ENCODE measurements at regions not wholly inside any gene's neighbourhood (a gene's known extent, or its start where the extent isn't known, plus 50 kb on each side); places are given as distances from the start of the nearest gene placed in this dataset.
A peak's percentile ranks its signal among the peaks of the same experiment; 100 is the strongest.

DNA sequence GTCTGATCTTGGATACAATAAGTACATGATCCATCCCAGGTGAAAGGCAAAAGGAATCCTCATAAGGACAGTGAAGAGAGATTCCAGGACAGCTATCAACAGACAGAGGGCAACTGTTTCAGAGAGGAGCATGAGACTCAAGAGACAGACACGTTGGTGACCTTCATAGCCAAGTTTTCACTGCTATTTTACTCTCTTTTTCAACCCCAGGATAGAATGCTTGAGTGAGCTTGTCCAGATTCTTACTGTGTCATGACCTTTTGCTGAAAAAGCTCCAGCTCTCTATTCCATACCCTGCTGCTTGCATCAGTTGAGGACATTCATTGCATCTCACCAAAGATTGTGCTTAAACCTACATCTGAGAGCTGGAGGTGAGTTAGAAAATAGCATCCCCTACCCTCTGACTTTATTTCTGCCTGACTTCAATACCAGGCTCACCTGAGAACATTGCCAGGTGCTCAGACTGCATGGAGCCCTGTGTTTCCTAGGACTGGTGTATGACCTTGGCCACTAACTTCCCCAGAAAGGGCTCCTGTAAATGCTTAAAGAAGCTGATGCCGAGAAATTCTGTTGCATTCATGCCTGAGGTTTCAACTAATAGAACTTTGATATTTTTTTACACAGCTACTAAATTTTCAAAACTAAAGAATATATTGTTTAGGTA lies 70.4 kb upstream of the TMEM17 start:
- Mint-ChIP-seq H3K27me3 (ENCODE audit: low read depth) (peaks cover 29% of the 10 kb centered on the region), H3K36me3 (ENCODE audit: low read depth) (no peaks in the 10 kb centered on the region), H3K27ac (peak overlapping the region in 1 of 3 experiments; percentile 3), H3K4me3 (no peak overlapping the region), H3K9me3 (peaks cover 7% of the 10 kb centered on the region), H3K4me1 (peaks cover 22% of the 10 kb centered on the region)
- TF ChIP-seq, protein P1, sequence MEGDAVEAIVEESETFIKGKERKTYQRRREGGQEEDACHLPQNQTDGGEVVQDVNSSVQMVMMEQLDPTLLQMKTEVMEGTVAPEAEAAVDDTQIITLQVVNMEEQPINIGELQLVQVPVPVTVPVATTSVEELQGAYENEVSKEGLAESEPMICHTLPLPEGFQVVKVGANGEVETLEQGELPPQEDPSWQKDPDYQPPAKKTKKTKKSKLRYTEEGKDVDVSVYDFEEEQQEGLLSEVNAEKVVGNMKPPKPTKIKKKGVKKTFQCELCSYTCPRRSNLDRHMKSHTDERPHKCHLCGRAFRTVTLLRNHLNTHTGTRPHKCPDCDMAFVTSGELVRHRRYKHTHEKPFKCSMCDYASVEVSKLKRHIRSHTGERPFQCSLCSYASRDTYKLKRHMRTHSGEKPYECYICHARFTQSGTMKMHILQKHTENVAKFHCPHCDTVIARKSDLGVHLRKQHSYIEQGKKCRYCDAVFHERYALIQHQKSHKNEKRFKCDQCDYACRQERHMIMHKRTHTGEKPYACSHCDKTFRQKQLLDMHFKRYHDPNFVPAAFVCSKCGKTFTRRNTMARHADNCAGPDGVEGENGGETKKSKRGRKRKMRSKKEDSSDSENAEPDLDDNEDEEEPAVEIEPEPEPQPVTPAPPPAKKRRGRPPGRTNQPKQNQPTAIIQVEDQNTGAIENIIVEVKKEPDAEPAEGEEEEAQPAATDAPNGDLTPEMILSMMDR (IDR thresholded peaks at IDR 0.05; ENCODE audit: unreplicated experiment in 3 of 3), result no peak

DNA sequence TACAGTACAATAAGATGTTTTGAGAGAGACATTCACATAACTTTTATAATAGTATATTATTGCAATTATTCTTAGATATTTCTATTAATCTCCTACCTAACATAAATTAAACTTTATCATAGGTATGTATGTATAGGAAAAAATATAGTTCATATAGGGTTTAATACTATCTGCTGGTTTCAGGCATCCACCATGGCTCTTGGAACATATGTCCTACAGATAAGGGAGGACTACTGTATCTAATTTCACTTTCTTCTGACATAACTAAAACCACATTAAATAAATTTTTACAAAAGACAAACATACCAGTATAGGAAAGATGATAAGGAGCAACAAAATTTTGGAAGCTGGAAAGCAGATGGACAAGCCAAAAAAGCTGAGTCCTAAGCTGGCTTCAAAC lies 67.9 kb upstream of the TMEM17 start:
- Mint-ChIP-seq H3K36me3 (ENCODE audit: low read depth) (no peaks in the 10 kb centered on the region), H3K9me3 (peaks cover 2% of the 10 kb centered on the region), H3K27me3 (ENCODE audit: low read depth) (peaks cover 49% of the 10 kb centered on the region), H3K4me3 (no peak overlapping the region), H3K27ac (peak overlapping the region in 1 of 3 experiments; percentile 3), H3K4me1 (peaks cover 36% of the 10 kb centered on the region)
- TF ChIP-seq, protein P1 (IDR thresholded peaks at IDR 0.05; ENCODE audit: unreplicated experiment in 3 of 3), result no peak

DNA sequence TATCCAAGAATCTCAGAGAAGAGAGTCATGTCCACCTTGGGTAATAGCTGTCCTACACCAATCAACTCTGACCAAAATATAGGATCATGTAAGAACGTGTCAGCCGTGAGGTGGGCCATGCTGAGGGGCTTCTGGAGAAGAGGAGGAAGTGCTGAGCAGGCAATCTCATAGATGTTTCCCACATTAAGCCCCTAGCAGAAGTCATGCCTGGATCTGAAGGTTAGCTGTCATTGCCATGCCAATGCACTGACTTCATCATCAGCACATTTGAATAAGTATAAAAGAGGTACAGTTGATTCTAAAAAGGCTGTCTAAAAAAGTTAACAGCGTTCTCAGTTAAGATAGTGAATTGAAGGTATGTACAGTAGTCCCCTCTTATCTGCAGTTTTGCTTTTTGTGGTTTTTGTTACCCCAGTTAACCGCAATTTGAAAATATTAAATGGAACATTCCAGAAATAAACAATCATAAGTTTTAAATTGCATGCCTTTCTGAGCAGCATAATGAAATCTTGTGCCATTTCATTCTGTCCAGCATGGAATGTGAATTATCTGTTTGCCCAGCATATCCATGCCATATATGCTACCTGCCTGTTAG lies 67.2 kb upstream of the TMEM17 start:
- Mint-ChIP-seq H3K36me3 (ENCODE audit: low read depth) (no peaks in the 10 kb centered on the region), H3K27me3 (ENCODE audit: low read depth) (peaks cover 49% of the 10 kb centered on the region), H3K4me3 (no peak overlapping the region), H3K27ac (peak overlapping the region in 1 of 3 experiments; percentile 3), H3K9me3 (no peaks in the 10 kb centered on the region), H3K4me1 (peaks cover 32% of the 10 kb centered on the region)
- TF ChIP-seq, protein P1 (IDR thresholded peaks at IDR 0.05; ENCODE audit: unreplicated experiment in 3 of 3), result no peak

DNA sequence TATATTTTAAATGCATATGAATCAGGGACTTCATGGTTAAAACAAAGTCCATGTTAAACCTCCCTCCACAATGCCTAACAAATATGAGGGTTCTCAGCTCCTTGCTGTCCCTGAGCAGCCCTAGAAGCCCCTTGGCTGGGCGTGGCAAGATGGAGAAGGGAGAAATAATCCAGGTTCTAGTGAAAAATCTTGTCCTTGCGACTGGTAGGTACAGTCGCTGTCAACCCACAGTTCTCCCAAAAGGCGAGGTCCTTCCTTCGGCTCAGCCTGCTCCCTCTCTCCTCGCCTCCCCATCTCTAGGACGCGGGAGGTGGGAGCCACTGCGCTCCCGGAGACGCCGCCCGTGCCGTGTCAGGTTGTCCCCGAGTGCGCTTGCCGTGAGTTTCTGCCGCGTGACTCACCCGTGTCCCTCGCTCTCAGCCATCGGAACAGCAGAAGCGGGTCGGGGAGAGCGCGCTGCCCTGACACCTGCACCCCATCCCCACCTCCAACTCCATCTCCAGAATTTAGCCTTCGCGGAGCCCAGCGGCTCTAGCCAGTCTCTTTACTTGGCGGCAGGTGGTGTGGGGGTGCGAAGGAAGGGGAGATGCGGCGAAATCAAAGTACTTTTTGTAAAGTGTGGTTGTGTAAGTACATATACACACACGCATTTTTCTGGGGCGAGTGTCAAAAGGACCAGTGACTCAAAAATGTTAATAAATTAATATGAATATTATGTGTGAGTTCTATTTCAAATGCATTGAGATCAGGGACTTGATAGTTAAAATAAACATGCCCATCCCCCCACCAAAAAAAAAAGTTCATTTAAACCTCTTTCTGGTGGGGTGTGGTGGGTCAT lies 65.1 kb upstream of the TMEM17 start:
- TF ChIP-seq, protein P1 (IDR thresholded peaks at IDR 0.05; ENCODE audit: unreplicated experiment in 3 of 3), result no peak
- no peaks in the 10 kb centered on the region for H3K9me3 Mint-ChIP-seq
- H3K4me1 Mint-ChIP-seq, result peaks cover 41% of the 10 kb centered on the region
- no peaks in the 10 kb centered on the region for H3K36me3 Mint-ChIP-seq (ENCODE audit: low read depth)
- peak overlapping the region; percentile 65 to 78 (median 74) for H3K4me3 Mint-ChIP-seq
- peak overlapping the region in 2 of 3 experiments; percentile 39 to 67 for H3K27ac Mint-ChIP-seq
- H3K27me3 Mint-ChIP-seq (ENCODE audit: low read depth), result peaks cover 52% of the 10 kb centered on the region

DNA sequence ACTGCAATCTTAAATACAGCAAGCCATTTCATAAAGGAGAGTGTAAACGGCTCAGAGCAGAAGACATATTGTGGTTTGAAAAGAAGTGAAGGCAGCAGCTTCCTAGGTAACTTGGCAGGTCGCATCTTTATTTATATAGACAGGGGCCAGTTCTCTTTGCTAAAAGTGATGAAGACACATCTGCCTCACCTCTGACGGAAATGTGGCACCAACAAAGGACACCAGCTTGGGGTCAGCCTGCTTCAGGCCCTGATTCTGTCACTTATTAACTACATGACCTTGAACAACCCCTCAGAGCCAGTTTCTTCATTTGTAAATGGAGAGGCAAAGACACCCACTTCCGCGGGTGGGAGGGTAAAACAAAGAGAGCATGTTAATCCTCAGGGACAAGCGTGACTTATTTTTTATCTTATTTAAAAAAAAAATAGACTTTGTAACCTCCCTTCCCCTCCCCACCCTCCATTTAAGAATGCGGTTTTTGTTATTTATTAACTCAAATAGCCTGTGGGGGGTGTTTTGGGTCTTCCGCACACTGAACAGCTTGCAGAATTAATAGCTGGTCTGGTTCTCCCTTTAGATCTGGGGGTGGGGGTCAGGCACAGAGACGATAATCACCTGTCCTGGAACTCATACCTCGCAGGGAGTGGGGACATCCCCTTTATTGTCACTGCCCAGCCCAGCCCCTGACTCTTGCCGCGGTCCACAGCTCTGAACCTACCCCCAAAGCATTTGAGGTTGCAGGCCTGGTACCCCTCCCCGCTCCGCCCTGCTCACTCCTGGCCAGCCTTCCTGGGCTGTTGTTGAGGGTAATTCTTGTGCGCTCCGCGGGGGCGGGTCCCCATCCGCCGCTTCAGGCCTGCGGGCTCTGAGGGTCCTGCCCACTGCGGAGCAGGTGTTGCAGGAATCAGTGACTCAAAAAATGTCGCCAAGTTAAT lies 64.2 kb upstream of the TMEM17 start:
- Mint-ChIP-seq H3K4me1 (peaks cover 42% of the 10 kb centered on the region), H3K9me3 (no peaks in the 10 kb centered on the region), H3K36me3 (ENCODE audit: low read depth) (no peaks in the 10 kb centered on the region), H3K4me3 (peak overlapping the region in 2 of 3 experiments; percentile 74 to 78), H3K27ac (peak overlapping the region; percentile 36 to 67 (median 42)), H3K27me3 (ENCODE audit: low read depth) (peaks cover 52% of the 10 kb centered on the region)
- TF ChIP-seq, protein P1 (IDR thresholded peaks at IDR 0.05; ENCODE audit: unreplicated experiment in 3 of 3), result no peak
